Keratinocyte (primary cell): ENCODE measurements at regions not wholly inside any gene's neighbourhood (a gene's known extent, or its start where the extent isn't known, plus 50 kb on each side); places are given as distances from the start of the nearest gene placed in this dataset.

Experiments
- DNase-seq: peaks from one replicate; pipeline ENCODE4 v3.0.0-alpha.2; 2011; ENCODE audit warnings: low read depth, missing footprints, low spot score
- FAIRE-seq: peaks from 2 replicates; lab custom pipeline; 2011; peaks lifted over from hg19 to GRCh38; lab: Jason Lieb, UNC
- H2AFZ ChIP-seq: 2 replicates; pipeline ENCODE4 v1.6.0; 2012; ENCODE audit warnings: low read length, control low read depth, inconsistent platforms; ENCODE audit not compliant: control insufficient read depth
- H3K27ac ChIP-seq: 2 replicates; pipeline ENCODE4 v1.5.1; 2011; ENCODE audit warnings: low read length; ENCODE audit not compliant: control insufficient read depth, insufficient read depth
- H3K27me3 ChIP-seq: 3 replicates; pipeline ENCODE4 v1.6.0; 2011; ENCODE audit warnings: low read length; ENCODE audit not compliant: control insufficient read depth, insufficient read depth; ENCODE audit errors: extremely low read depth
- H3K36me3 ChIP-seq, 2 experiments: 2 replicates in 1 of 2; 3 replicates in 1 of 2; pipeline ENCODE4 v1.5.1; 2011; ENCODE audit warnings: low read length in 2 of 2, mild to moderate bottlenecking in 1 of 2; ENCODE audit not compliant: control insufficient read depth in 2 of 2, insufficient read depth in 2 of 2; ENCODE audit errors: extremely low read depth in 1 of 2
- H3K4me1 ChIP-seq: 3 replicates; pipeline ENCODE4 v1.5.1; 2011; ENCODE audit warnings: low read length; ENCODE audit not compliant: control insufficient read depth, insufficient read depth; ENCODE audit errors: extremely low read depth
- H3K4me2 ChIP-seq: 3 replicates; pipeline ENCODE4 v1.6.0; 2011; ENCODE audit warnings: low read depth, low read length; ENCODE audit not compliant: control insufficient read depth, insufficient read depth; ENCODE audit errors: extremely low read depth
- H3K4me3 ChIP-seq, 3 experiments: fragments of 200-600 bp in 1 of 3; sonication (generic) in 1 of 3; 2 replicates in 2 of 3; 3 replicates in 1 of 3; pipeline ENCODE4 v1.5.1; 2011 to 2016; ENCODE audit warnings: low read length in 3 of 3, mild to moderate bottlenecking in 3 of 3, control low read depth in 2 of 3, inconsistent platforms in 1 of 3, low read depth in 1 of 3, mixed read lengths in 1 of 3, mixed run types in 1 of 3, moderate library complexity in 1 of 3; ENCODE audit not compliant: control insufficient read depth in 2 of 3, insufficient read depth in 2 of 3; ENCODE audit errors: extremely low read depth in 1 of 3
- H3K79me2 ChIP-seq: 2 replicates; pipeline ENCODE4 v1.6.0; 2012; ENCODE audit warnings: low read length; ENCODE audit not compliant: control insufficient read depth, insufficient read depth
- H3K9ac ChIP-seq: 3 replicates; pipeline ENCODE4 v1.6.0; 2011; ENCODE audit warnings: low read length; ENCODE audit not compliant: control insufficient read depth, insufficient read depth; ENCODE audit errors: extremely low read depth
- H3K9me1 ChIP-seq: 3 replicates; pipeline ENCODE4 v1.6.0; 2011; ENCODE audit warnings: low read length; ENCODE audit not compliant: control insufficient read depth, insufficient read depth; ENCODE audit errors: extremely low read depth
- H3K9me3 ChIP-seq: 2 replicates; pipeline ENCODE4 v1.5.1; 2012; ENCODE audit warnings: low read depth, low read length; ENCODE audit not compliant: control insufficient read depth
- H4K20me1 ChIP-seq: 3 replicates; pipeline ENCODE4 v1.6.0; 2011; ENCODE audit warnings: low read length; ENCODE audit not compliant: control insufficient read depth, insufficient read depth; ENCODE audit errors: extremely low read depth
- CTCF ChIP-seq, 3 experiments: IDR thresholded peaks in 1 of 3; conservative IDR thresholded peaks in 1 of 3; optimal IDR thresholded peaks in 1 of 3; 2 replicates in 2 of 3; 3 replicates in 1 of 3; pipeline versions ENCODE3 to v1.5.1; 2011; ENCODE audit warnings: low read length in 3 of 3, mild to moderate bottlenecking in 3 of 3, moderate library complexity in 2 of 3, control low read depth in 1 of 3, inconsistent platforms in 1 of 3; ENCODE audit not compliant: insufficient read depth in 2 of 3; ENCODE audit errors: extremely low read depth in 1 of 3
- EZH2 ChIP-seq: IDR thresholded peaks from one replicate; pipeline ENCODE4 v1.6.1; 2012; ENCODE audit warnings: inconsistent platforms, mild to moderate bottlenecking, low read length, moderate library complexity
- dilution Hi-C: fragments of 300-500 bp; cut with MboI; formaldehyde crosslinking; loops from one replicate; pipeline ENCODE4 v1.7.0; 2020; ENCODE audit warnings: low sequenced_read_pairs; ENCODE audit not compliant: extremely low pct_ligation_motif_present

- no peaks in the 10 kb centered on the region for H3K4me1 ChIP-seq
- TF ChIP-seq CTCF (optimal IDR thresholded peaks at IDR 0.05 in 1 of 3, IDR thresholded peaks at IDR 0.05 in 1 of 3, conservative IDR thresholded peaks at IDR 0.05 in 1 of 3; ENCODE audit: extremely low read depth in 1 of 3, insufficient read depth in 2 of 3, low read length in 3 of 3), result no peak
- no peak for TF ChIP-seq EZH2
- FAIRE-seq, result no peak
These were observed 145.5 kb upstream of the IGF1 start for GRCh38 chr12:102625819-102626218.

GRCh38 chr12:102622618-102623017 is 142.3 kb upstream of the IGF1 start:
- no peaks in the 10 kb centered on the region for H4K20me1 ChIP-seq
- no peaks in the 10 kb centered on the region for H3K9me3 ChIP-seq
- DNase-seq, result no peak
- H3K79me2 ChIP-seq, result no peaks in the 10 kb centered on the region
- H3K27ac ChIP-seq, result no peak overlapping the region
- no peak for FAIRE-seq
- no peak overlapping the region for H3K4me2 ChIP-seq
- TF ChIP-seq CTCF (optimal IDR thresholded peaks at IDR 0.05 in 1 of 3, IDR thresholded peaks at IDR 0.05 in 1 of 3, conservative IDR thresholded peaks at IDR 0.05 in 1 of 3; ENCODE audit: extremely low read depth in 1 of 3, insufficient read depth in 2 of 3, low read length in 3 of 3), result no peak
- TF ChIP-seq EZH2, result no peak
- no peaks in the 10 kb centered on the region for H3K4me1 ChIP-seq
- H3K36me3 ChIP-seq, result no peaks in the 10 kb centered on the region
- H3K27me3 ChIP-seq, result no peaks in the 10 kb centered on the region
- no peak overlapping the region for H3K4me3 ChIP-seq
- dilution Hi-C loops, result no loop called here
- no peak overlapping the region for H3K9ac ChIP-seq
- no peak overlapping the region for H2AFZ ChIP-seq
- H3K9me1 ChIP-seq, result no peaks in the 10 kb centered on the region

More at GRCh38 chr12:102625819-102626218, 145.5 kb upstream of the IGF1 start:
- no peaks in the 10 kb centered on the region for H3K9me3 ChIP-seq
- no peaks in the 10 kb centered on the region for H3K36me3 ChIP-seq
- H2AFZ ChIP-seq, result no peak overlapping the region
- dilution Hi-C loops, result no loop called here
- DNase-seq, result no peak
- no peak overlapping the region for H3K4me3 ChIP-seq
- H3K4me2 ChIP-seq, result no peak overlapping the region
- no peaks in the 10 kb centered on the region for H3K27me3 ChIP-seq
- no peak overlapping the region for H3K9ac ChIP-seq
- H4K20me1 ChIP-seq, result no peaks in the 10 kb centered on the region
- no peak overlapping the region for H3K27ac ChIP-seq
- H3K79me2 ChIP-seq, result no peaks in the 10 kb centered on the region
- no peaks in the 10 kb centered on the region for H3K9me1 ChIP-seq
